ENCODE measurements at regions not wholly inside any gene's neighbourhood (a gene's known extent, or its start where the extent isn't known, plus 50 kb on each side); places are given as distances from the start of the nearest gene placed in this dataset.

DNA sequence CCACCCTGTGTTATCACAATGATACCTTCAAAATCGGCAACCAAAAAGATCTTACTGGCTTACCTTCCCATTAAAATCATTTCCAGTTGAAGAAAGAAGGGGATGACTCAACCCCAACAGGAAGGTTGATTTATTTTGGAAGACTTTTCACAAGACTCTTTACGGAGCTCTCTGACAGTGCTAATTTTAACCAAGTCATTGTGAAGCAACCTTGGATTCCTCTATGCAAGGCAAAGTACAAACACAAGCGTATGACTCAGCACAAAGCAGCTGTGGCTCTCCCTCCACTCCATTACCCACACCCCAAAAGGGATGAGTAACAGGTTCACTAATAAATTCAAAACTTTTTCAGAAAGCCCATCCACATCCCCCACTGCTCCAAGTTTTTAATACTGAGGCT, 213.8 kb upstream of the FGF13 start:
- Histone ChIP-seq H3K4me3 (no peak overlapping the region), H3K27ac (no peak overlapping the region), H3K27me3 (no peaks in the 10 kb centered on the region), H3K4me1 (no peaks in the 10 kb centered on the region), H3K9me3 (no peaks in the 10 kb centered on the region), H3K36me3 (no peaks in the 10 kb centered on the region)
- TF ChIP-seq, protein P1, sequence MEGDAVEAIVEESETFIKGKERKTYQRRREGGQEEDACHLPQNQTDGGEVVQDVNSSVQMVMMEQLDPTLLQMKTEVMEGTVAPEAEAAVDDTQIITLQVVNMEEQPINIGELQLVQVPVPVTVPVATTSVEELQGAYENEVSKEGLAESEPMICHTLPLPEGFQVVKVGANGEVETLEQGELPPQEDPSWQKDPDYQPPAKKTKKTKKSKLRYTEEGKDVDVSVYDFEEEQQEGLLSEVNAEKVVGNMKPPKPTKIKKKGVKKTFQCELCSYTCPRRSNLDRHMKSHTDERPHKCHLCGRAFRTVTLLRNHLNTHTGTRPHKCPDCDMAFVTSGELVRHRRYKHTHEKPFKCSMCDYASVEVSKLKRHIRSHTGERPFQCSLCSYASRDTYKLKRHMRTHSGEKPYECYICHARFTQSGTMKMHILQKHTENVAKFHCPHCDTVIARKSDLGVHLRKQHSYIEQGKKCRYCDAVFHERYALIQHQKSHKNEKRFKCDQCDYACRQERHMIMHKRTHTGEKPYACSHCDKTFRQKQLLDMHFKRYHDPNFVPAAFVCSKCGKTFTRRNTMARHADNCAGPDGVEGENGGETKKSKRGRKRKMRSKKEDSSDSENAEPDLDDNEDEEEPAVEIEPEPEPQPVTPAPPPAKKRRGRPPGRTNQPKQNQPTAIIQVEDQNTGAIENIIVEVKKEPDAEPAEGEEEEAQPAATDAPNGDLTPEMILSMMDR (IDR thresholded peaks at IDR 0.05) = no peak
- intact Hi-C loops (cut with DNase I) = no loop called here
- DNase-seq (no peak), ATAC-seq (peak in 1 of 8 donors; percentile 70)
- WGBS, 2 donors = 65 to 69% methylated on average over 3 of the region's 3 CpGs

DNA sequence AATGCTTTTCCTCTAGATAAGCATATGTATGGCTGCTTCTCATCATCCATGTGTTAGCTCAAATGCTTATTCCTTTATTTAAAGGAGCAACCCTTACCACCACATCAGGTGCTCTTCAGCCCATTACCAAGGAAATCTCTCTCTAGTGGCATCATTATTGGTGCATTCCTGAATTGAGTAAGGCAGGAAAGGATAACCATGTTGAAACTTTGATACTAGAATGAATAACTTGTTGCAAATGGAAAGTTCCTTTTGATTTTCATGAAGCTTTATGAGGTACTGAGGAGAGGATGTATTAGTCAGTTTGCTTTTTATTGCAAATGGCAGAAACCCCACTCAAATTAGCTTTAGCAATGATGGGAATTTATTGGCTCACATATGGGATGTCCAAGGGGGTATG, 212.3 kb upstream of the FGF13 start:
- TF ChIP-seq, protein P1 (IDR thresholded peaks at IDR 0.05) = no peak
- intact Hi-C loops (cut with DNase I) = no loop called here
- no peak for DNase-seq
- H3K4me1 ChIP-seq = no peaks in the 10 kb centered on the region
- H3K9me3 ChIP-seq = no peaks in the 10 kb centered on the region
- no peak for ATAC-seq
- H3K36me3 ChIP-seq = no peaks in the 10 kb centered on the region
- H3K4me3 ChIP-seq = no peak overlapping the region
- H3K27me3 ChIP-seq = no peaks in the 10 kb centered on the region
- H3K27ac ChIP-seq = no peak overlapping the region

DNA sequence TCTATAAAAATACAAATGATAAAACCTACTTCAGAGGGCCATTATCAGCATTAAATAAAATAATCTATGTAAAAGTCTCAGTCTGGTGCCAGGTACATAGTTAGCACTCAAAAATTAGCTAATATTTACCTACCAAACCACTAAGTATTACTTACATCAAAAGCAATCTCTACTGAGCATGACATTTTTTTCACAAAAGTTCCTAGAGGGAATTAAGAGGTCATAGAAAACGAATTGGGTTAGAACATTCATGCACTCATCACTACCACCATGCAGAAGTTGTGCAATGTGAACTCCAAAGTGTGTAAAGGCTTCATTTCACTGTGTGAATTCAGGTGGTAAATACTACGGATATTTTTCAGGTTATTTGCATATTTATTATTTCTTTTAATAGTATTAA, 209.5 kb upstream of the FGF13 start:
- DNase-seq (no peak), ATAC-seq (no peak)
- no peak overlapping the region for H3K4me3 ChIP-seq
- H3K9me3 ChIP-seq = no peaks in the 10 kb centered on the region
- 30 to 71% methylated on average over 2 of the region's 2 CpGs for WGBS, 2 donors
- no peaks in the 10 kb centered on the region for H3K36me3 ChIP-seq
- TF ChIP-seq, protein P1 (IDR thresholded peaks at IDR 0.05) = no peak
- H3K27ac ChIP-seq = no peak overlapping the region
- H3K27me3 ChIP-seq = no peaks in the 10 kb centered on the region
- no peaks in the 10 kb centered on the region for H3K4me1 ChIP-seq
- intact Hi-C loops (cut with DNase I) = no loop called here

DNA sequence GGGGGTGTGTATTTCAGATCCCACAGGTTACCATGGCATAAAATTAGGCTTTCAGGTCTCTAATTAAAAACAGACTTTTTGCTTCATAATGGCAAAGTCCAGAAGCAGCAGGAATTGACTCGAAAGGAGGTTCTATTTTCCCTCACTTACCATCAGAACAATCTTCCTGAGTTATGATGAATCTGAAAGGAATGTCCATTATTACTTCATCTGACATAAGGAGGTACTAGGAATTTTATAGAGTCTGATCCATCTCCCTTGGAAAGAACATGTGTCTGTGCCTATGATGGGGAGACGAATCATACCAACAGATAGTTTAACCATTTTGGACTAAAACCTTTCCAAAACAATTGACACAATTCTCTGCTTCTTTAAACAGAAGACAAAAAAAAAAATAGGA, 206.3 kb upstream of the FGF13 start:
- H3K9me3 ChIP-seq = no peaks in the 10 kb centered on the region
- ATAC-seq = no peak
- no peaks in the 10 kb centered on the region for H3K36me3 ChIP-seq

More for the DNA sequence above, 206.3 kb upstream of the FGF13 start:
- H3K27ac ChIP-seq = no peak overlapping the region
- no peak overlapping the region for H3K4me3 ChIP-seq
- TF ChIP-seq, protein P1 (IDR thresholded peaks at IDR 0.05) = no peak
- no peak for DNase-seq
- intact Hi-C loops (cut with DNase I) = no loop called here
- WGBS, 2 donors = 38 to 40% methylated on average over 2 of the region's 2 CpGs
- no peaks in the 10 kb centered on the region for H3K4me1 ChIP-seq
- no peaks in the 10 kb centered on the region for H3K27me3 ChIP-seq

Data from heart right ventricle (tissue), 16 donors.